ENCODE measurements at regions not wholly inside any gene's neighbourhood (a gene's known extent, or its start where the extent isn't known, plus 50 kb on each side); places are given as distances from the start of the nearest gene placed in this dataset.
"Not testable (repeated sequence)": the region's sequence is repeated elsewhere in the genome, so short reads cannot be mapped to it uniquely, and the experiment has no call there.

DNA sequence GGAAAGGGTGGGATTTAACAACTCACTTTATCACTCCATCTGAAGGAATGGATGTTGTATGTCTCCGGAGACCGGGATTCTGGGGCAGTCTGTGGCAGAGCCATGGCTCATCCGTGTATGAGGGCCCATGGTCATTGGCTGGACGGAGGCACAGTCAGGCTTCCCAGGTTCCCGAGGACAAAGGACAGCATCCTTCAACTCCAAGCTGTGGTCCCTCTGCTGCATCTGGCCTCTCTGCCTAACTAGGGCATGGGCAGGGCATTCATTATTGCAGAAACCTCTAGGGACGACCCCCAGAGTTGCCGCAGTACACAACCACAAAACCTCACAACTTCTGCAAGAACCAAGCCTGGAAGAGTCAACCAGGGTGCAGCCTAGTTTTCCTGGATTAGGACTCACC, 525.2 kb downstream of the GLRX3 start:
- no peak for DNase-seq
- no peak for ATAC-seq

- no peak for ATAC-seq
- DNase-seq, result no peak
These were observed 526.6 kb downstream of the GLRX3 start for GRCh38 chr10:130662775-130663174.

- no peak for ATAC-seq
- no peak for DNase-seq
These were observed 528.3 kb downstream of the GLRX3 start for GRCh38 chr10:130664526-130664925.

DNA sequence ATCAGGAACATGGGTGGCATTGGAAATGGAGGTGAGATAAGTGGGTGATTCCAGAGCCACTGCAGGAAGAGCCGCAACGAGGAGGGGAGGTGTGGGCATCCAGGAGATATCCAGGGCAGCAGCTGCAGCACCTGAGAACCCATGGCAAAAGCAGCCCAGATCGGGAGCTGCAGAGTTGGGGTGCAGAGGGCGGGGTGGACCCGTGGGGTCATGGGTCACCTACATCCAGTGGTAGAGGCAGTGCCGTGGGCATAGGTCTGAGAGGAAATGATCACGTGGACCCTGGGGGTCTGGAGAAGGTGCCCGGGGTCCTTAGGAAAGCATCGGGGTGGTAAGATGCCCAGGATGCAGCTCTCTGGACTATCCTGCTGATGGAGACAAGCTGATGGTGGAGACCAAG, 530.0 kb downstream of the GLRX3 start:
- ATAC-seq (no peak), DNase-seq (no peak)

DNA sequence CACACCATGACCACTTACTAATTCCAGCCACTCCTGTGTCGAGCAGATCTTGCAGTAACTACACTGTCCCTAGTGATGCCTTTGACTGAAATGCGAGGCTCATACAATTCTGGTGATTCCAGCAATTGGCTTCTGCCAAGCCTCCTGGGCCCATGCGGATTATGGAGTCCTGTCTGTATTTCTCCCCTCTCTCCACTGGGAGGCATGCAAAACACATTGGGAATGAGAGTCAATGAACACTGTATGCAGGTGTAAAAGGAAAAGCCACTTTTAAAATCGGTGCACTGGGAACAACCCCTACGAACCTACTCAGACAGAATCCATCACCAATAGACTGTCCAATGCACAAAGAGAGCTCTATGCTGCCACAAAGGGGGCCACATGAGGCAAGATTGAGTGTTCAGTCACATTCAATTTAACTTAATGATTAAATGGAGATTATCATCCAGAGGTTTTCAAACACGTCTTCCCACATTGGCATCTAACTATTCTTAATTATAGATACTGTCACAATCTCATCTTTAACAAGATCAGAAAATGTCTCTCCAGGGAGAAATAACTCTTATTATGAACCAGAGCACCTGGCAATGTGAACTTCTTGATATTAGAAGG, 550.6 kb downstream of the GLRX3 start:
- no peak for DNase-seq

GRCh38 chr10:130687566-130687965, 551.4 kb downstream of the GLRX3 start:
- ATAC-seq (no peak), DNase-seq (no peak)

More for the DNA sequence above, 550.6 kb downstream of the GLRX3 start:
- no peak for ATAC-seq

DNA sequence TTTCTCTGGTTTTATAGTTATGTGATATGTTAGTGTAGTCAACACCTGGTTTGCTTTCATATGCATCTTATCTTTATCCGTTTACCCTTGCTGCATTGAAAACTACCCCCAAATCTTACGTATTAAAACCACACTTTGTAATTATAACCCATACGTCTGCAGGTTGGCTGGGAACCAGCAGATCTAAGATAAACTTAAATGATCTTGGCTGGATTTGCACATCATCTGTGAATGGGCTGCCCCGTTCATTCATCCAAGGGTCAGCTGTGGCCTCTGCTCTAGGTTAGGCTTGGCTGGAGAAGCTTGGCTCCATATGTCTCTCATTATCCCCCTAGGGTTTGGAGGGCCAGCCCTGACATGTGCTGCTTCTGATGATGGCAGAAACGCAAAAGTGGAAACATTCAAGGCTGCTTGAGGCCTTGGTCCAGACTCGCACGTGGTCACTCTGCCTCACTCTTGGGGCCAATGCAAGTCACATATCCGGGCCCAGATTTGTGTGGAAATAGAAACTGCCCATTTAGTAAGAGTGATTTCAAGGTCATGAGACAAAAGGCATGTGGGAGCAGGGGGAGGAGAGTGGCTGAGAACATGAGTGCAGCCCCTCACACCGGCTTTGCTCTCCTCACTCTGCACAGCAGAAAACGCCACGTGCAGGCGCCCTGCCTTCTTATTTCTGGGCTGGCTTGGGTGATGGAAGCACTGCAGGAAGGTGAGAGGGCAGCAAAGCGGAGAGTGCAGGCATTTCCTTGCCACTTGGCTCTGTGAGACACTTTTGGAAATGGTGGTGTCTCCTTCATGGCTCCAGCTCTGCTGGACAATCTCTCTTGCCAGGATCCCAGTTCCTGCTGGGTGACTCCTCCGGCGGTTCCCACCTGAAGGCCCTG, 553.8 kb downstream of the GLRX3 start:
- DNase-seq (no peak), ATAC-seq (no peak)

- no peak for ATAC-seq
- DNase-seq, result no peak
These were observed 555.6 kb downstream of the GLRX3 start for GRCh38 chr10:130691776-130692175.

DNA sequence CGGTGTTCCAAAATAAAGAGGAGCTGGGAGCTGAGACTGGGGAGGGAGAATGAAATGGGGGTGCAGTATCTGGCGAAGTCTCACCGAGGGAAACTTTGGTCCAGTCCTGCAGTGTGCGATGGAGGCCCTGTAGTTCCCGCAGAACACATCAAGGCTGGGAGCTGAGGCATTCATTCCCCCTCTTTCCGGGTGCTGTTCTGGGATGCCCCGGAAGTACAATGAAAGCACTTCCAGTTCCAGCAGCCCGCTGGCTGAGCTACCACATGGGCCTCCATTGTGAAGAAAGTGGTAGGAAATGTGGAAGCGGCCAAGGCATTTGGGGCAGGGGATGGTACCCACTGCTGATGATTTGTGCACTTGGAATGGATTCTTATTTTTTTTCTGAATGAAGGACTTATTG, 560.7 kb downstream of the GLRX3 start:
- DNase-seq (no peak), ATAC-seq (no peak)

DNA sequence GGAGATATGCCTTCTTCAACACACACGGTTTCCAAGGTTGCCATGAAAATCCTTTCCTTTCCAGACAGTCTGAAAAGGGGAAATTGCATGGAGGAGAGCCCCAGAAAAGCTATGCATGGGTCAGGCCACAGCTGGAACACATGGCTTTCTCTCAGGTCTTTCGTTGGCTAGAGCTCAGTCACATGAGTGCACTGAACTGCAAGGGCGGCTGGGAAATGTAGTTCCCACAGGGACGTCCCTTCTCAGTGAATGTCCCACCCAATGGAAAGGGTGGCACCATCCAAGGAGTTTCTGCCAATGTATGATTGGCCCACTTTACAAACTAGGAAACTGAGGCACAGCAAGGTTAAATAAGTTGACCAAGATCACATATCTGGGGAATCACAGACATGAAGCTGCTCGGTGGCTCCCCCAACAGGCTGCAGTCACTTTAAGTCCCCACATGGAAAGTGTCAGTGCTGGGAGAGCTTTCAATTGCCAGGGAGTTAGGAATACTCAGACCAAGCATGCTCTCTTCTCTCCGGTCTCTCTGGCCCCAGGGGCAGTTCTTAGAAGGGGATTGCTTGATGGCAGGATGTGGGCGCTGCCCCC, 571.3 kb downstream of the GLRX3 start:
- no peak for ATAC-seq
- no peak for DNase-seq

GRCh38 chr10:130708465-130709070, 572.4 kb downstream of the GLRX3 start:
- ATAC-seq (no peak), DNase-seq (no peak)

- DNase-seq, result no peak
- no peak for ATAC-seq
These were observed 573.2 kb downstream of the GLRX3 start for GRCh38 chr10:130709415-130709814.

DNA sequence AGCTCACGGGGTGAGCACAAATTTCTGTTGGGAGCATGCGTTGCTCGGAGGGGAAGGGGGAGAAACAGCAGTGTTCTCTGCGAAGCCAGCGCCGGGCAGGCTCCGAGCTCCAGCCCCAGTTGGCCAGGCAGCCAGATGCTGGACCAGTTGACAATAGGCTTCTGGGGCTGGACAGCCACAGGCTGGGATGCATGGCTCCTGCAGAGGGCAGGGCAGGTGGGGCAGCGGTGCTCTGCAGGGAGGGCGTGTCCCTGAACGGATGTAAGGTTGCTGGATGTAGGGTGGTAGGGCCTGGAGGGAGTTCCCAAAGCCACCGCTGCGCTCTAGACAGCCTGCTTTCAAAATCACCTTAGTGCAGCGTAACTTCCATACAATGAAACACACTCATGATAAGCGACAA, 574.9 kb downstream of the GLRX3 start:
- ATAC-seq (no peak), DNase-seq (no peak)

- ATAC-seq (no peak), DNase-seq (no peak)
These were observed 576.9 kb downstream of the GLRX3 start for GRCh38 chr10:130713135-130713534.

GRCh38 chr10:130713731-130714130, 577.5 kb downstream of the GLRX3 start:
- DNase-seq, result no peak
- no peak for ATAC-seq

DNA sequence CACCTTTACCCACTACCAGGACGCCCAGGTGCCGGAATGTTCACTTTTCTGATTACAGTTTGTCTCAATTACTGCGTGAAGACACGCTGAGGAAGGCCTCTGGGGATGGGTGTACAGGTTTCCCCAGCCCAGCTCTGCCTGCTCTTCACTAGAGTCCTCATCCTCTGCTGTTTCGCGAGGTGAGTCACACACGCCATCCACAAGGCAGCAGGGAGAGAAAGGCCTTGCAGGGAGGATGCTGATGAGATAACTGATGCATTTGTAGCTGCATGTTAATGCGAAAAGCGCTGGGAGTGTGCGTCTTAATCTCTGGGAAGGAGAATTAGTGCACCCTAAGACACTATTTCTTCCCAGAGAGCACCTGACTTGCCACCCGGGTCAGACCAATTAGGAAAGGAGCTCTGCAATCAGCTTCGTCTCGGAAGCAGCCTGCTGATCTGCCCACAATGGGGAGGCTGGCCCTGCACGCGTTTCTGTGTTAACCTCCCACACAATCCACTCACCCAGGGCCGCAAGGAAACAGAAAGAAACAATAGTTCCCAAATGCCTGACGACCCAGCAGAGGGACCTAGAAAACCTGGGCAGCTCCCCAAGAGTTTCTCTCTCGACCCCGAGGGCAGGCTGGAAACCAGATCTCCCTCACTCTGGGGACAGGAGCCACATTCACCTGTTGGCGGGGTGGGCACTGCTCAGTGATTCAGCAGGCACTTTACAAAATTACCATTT, 578.7 kb downstream of the GLRX3 start:
- no peak for DNase-seq
- no peak for ATAC-seq

DNA sequence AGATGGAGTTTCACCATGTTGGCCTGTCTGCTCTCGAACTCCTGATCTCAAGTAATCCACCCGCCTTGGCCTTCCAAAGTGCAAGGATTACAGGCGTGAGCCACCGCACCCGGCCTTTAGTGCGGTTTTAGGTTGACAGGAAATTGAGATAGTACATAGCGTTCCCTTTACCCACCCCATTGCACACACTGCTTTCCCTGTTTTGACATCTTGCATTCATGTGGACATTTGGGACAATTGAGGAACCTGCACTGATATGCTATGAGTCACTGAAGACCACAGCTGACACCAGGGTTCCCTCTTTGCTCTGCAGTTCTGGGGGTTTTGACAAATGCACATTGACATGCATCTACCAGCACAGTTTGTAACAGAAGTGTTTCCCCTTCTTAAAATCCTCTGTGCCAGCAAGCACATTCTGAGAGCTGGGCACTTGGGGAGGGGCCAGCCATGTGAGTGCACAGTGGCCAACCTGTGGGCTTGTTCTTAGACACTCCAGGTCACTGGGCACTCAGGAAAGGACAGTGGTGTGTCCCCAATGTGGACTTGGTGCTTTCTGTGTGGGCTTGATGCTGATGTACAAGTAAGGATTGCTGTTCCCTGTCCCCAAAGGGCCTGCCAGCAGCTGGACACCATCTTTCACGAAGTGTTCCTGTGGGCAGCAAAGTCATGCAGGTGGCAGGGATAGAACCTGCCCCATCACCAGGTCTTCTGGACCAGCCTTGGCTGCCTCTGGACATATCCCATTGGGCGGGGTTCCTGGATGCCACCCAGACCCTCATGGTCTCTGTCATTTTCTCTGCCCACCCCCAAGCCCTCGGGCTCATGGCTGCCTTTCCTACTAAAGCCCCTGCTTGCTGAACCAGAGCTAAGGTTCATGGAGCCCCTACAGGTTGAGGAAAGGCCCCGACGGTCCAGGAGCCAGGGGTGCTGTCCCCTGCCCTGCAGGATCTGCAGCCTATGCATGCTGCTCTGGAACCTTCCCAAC, 579.8 kb downstream of the GLRX3 start:
- no peak for ATAC-seq
- no peak for DNase-seq

DNA sequence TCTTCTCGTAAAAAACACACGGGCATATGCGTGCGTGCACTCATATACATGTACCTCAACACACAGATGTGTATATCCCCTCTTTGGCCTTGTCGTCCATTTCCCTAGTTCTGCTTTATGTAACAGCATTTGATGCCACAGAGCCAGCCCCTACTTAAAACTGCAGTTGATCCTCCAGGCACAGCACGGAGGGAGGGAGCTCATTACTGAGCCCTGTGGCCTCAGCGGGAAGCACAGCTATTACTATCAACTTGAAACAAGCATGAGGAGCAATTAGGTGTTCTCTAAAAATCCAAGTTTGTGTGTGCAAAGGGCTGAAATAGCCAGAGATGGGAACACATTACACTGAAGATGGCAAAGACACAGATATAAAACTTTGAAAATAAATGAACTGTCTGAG, 580.9 kb downstream of the GLRX3 start:
- ATAC-seq, result no peak

GRCh38 chr10:130718744-130719447, 582.7 kb downstream of the GLRX3 start:
- not testable (repeated sequence) for DNase-seq, ATAC-seq

More for the DNA sequence above, 580.9 kb downstream of the GLRX3 start:
- no peak for DNase-seq

DNA sequence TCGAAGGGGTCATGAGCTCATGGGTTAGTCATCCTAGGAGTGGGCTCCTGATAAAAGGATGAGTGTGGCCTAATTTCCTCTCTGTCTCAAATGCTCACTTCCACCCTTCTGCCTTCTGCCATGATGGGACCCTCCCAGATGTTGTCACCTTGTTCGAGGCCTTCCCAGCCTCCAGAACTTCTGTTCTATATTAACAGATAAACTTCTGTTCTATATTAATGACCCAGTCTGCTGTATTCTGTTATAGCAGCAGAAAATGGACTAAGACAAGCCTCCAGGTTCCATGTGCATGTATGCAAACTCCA, 583.2 kb downstream of the GLRX3 start:
- ATAC-seq (no peak), DNase-seq (no peak)

GRCh38 chr10:130720235-130720634, 584.0 kb downstream of the GLRX3 start:
- no peak for ATAC-seq
- DNase-seq, result no peak

Data from stimulated activated naive CD8-positive, alpha-beta T cell treated with anti-CD3 and anti-CD28 coated beads, Interleukin-15, Interleukin-2, amounts not matched to agents 100 U/mL and 50 U/mL, for 24 hours (primary cell).